GM12873 (cell line): ENCODE measurements at regions not wholly inside any gene's neighbourhood (a gene's known extent, or its start where the extent isn't known, plus 50 kb on each side); places are given as distances from the start of the nearest gene placed in this dataset.

Experiments used
- TF ChIP-seq, protein P1 (sequence below): IDR thresholded peaks from 2 replicates; pipeline ENCODE4 v1.5.1; 2012; ENCODE audit warnings: low read depth, mild to moderate bottlenecking, moderate library complexity, low read length, control low read depth; ENCODE audit not compliant: insufficient read depth; ENCODE audit errors: missing control alignments

- TF ChIP-seq, protein P1, sequence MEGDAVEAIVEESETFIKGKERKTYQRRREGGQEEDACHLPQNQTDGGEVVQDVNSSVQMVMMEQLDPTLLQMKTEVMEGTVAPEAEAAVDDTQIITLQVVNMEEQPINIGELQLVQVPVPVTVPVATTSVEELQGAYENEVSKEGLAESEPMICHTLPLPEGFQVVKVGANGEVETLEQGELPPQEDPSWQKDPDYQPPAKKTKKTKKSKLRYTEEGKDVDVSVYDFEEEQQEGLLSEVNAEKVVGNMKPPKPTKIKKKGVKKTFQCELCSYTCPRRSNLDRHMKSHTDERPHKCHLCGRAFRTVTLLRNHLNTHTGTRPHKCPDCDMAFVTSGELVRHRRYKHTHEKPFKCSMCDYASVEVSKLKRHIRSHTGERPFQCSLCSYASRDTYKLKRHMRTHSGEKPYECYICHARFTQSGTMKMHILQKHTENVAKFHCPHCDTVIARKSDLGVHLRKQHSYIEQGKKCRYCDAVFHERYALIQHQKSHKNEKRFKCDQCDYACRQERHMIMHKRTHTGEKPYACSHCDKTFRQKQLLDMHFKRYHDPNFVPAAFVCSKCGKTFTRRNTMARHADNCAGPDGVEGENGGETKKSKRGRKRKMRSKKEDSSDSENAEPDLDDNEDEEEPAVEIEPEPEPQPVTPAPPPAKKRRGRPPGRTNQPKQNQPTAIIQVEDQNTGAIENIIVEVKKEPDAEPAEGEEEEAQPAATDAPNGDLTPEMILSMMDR = no peak
Measured at GRCh38 chr16:5444189-5444588, 346.6 kb upstream of the EEF2KMT start.

DNA sequence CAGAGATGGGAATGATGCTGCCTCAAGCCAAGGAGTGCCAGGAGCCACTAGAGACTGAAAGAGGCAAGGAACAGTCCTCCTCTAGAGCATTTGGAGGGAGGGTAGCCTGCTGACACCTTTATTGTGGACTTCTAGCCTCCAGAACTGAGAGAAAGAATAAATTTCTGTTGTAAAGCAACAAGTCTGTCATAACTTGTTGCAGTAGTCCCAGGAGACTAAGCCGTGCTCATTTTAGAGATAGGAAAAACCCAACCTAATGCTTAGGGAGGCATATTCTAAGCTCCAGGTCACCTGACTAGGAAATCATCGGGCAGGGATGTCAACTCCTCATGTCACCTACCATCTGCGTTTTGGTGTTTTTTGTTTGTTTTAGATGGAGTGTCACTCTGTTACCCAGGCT is 345.4 kb upstream of the EEF2KMT start:
- TF ChIP-seq, protein P1 = no peak

GRCh38 chr16:5442054-5442453 is 344.5 kb upstream of the EEF2KMT start:
- TF ChIP-seq, protein P1 = no peak

GRCh38 chr16:5438591-5438990 is 341.0 kb upstream of the EEF2KMT start:
- TF ChIP-seq, protein P1 = no peak

GRCh38 chr16:5433587-5433986 is 336.0 kb upstream of the EEF2KMT start:
- TF ChIP-seq, protein P1 = no peak

DNA sequence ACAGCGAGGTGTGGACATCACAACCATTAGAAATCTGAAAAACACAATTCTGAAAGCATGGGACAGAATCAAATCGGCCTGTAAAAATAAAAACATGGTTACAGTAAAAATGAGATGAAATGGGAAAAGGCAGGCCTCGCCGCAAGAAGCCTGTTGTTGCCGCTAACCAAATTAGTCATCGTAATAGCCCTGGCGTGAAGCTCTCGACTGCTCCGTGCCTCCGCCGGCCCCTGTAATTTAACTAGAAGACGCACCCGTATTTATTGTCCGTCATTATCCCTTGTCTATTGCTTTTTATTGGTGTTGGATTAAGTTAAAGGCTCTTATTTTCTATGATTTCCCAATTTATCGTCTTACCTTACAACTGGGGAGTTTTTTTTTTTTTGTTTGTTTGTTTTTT is 334.6 kb upstream of the EEF2KMT start:
- TF ChIP-seq, protein P1 = no peak

- TF ChIP-seq, protein P1 = no peak
Measured at GRCh38 chr16:5430598-5430997, 333.0 kb upstream of the EEF2KMT start.

DNA sequence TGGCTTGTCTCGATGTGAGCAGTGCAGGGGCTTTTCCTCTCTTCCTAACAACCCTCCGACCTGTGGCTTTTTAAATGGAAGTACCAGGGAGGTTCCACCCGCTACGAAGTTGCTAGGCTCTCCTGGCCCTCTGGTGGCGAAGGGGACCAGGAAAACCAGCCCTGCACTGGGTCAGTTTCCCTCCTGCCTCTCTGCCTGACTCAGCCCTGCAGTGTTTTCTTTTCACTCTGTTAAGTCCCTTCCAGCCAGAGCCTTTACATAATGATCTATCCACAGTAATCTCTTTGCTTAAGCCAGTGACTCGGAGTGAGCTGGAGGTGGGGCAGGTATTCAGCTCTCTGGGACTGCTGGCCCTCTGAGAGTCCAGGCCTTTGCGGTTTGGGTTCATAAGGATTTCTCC is 331.3 kb upstream of the EEF2KMT start:
- TF ChIP-seq, protein P1 = peak; percentile 11
